ENCODE measurements at regions not wholly inside any gene's neighbourhood (a gene's known extent, or its start where the extent isn't known, plus 50 kb on each side); places are given as distances from the start of the nearest gene placed in this dataset.

DNA sequence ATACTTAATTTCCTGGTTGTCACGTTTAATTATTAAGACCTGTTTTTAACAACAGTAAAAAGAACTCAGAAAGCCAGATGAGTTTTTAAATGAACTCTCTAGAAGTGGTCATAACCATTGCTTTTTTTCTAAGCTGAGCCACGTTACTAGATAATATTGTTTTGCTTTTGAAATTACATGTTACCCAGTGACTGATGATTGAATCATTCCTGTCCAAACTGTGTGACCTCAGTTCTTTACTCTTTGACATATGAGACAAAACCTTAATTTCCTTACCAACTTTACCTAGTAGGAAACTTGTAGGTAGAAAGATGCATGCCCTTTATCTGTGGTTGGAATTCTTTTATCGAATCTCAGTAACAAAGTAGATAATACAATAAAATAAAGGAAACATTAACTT lies 411.7 kb downstream of the SH3GL2 start:
- no peaks in the 10 kb centered on the region for H4K20me1 ChIP-seq (ENCODE audit: control insufficient read depth, extremely low read depth, insufficient read depth, low read length)
- H3K4me3 ChIP-seq (replicated peaks in 1 of 4; ENCODE audit: control extremely low read depth in 1 of 4, insufficient read depth in 1 of 4, low read depth in 3 of 4, low read length in 4 of 4) = no peak overlapping the region
- no peak for DNase-seq (ENCODE audit: low read depth in 2 of 2)
- H3K36me3 ChIP-seq (ENCODE audit: control insufficient read depth, insufficient read depth, low read length) = no peaks in the 10 kb centered on the region
- no peak overlapping the region for H3K9ac ChIP-seq (ENCODE audit: insufficient read depth, low read length)
- H3K4me2 ChIP-seq (ENCODE audit: extremely low read depth, insufficient read depth, low read length) = no peak overlapping the region
- no peaks in the 10 kb centered on the region for H3K9me3 ChIP-seq (ENCODE audit: control insufficient read depth, insufficient read depth, low read depth, low read length)
- H3K27ac ChIP-seq (ENCODE audit: insufficient read depth, low read length) = no peak overlapping the region
- H3K79me2 ChIP-seq (ENCODE audit: control insufficient read depth, insufficient read depth, low read length) = no peaks in the 10 kb centered on the region
- no peak overlapping the region for H2AFZ ChIP-seq (ENCODE audit: low read length)
- H3K27me3 ChIP-seq (ENCODE audit: control insufficient read depth, insufficient read depth, low read length) = no peaks in the 10 kb centered on the region
- TF ChIP-seq, protein P1, sequence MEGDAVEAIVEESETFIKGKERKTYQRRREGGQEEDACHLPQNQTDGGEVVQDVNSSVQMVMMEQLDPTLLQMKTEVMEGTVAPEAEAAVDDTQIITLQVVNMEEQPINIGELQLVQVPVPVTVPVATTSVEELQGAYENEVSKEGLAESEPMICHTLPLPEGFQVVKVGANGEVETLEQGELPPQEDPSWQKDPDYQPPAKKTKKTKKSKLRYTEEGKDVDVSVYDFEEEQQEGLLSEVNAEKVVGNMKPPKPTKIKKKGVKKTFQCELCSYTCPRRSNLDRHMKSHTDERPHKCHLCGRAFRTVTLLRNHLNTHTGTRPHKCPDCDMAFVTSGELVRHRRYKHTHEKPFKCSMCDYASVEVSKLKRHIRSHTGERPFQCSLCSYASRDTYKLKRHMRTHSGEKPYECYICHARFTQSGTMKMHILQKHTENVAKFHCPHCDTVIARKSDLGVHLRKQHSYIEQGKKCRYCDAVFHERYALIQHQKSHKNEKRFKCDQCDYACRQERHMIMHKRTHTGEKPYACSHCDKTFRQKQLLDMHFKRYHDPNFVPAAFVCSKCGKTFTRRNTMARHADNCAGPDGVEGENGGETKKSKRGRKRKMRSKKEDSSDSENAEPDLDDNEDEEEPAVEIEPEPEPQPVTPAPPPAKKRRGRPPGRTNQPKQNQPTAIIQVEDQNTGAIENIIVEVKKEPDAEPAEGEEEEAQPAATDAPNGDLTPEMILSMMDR (conservative IDR thresholded peaks at IDR 0.05 in 1 of 2, IDR thresholded peaks at IDR 0.05 in 1 of 2; ENCODE audit: low read depth in 1 of 2, low read length in 2 of 2) = no peak
- TF ChIP-seq EZH2 (IDR thresholded peaks at IDR 0.05; ENCODE audit: low read length, missing control alignments) = no peak
- H3K4me1 ChIP-seq (ENCODE audit: control insufficient read depth, extremely low read depth, insufficient read depth, low read length) = no peaks in the 10 kb centered on the region

DNA sequence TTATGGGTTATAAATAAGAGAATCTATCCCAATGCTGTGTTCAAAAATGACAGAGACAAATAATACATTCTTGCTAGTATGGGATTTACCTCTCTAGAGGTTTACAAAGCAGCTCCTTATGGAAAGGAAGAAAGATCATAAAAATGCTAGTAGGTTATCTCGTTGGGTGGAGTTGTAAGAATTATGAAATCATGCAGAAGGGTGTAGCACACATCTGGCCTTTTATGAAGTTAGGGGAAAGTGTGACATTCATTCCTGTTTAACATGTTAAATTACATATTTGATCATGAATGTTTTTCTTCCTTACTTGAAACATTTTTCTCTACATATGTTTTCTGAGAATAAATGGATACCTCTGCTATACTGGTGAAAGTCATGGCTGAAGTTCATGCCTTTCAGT lies 414.2 kb downstream of the SH3GL2 start:
- no peak for DNase-seq (ENCODE audit: low read depth in 2 of 2)
- Histone ChIP-seq H3K27me3 (ENCODE audit: control insufficient read depth, insufficient read depth, low read length) (no peaks in the 10 kb centered on the region), H3K9ac (ENCODE audit: insufficient read depth, low read length) (no peak overlapping the region), H4K20me1 (ENCODE audit: control insufficient read depth, extremely low read depth, insufficient read depth, low read length) (no peaks in the 10 kb centered on the region), H3K4me2 (ENCODE audit: extremely low read depth, insufficient read depth, low read length) (no peak overlapping the region), H3K9me3 (ENCODE audit: control insufficient read depth, insufficient read depth, low read depth, low read length) (no peaks in the 10 kb centered on the region), H3K4me3 (replicated peaks in 1 of 4; ENCODE audit: control extremely low read depth in 1 of 4, insufficient read depth in 1 of 4, low read depth in 3 of 4, low read length in 4 of 4) (no peak overlapping the region), H3K4me1 (ENCODE audit: control insufficient read depth, extremely low read depth, insufficient read depth, low read length) (no peaks in the 10 kb centered on the region), H3K27ac (ENCODE audit: insufficient read depth, low read length) (no peak overlapping the region), H3K79me2 (ENCODE audit: control insufficient read depth, insufficient read depth, low read length) (no peaks in the 10 kb centered on the region), H3K36me3 (ENCODE audit: control insufficient read depth, insufficient read depth, low read length) (no peaks in the 10 kb centered on the region), H2AFZ (ENCODE audit: low read length) (no peak overlapping the region)
- TF ChIP-seq, protein P1 (conservative IDR thresholded peaks at IDR 0.05 in 1 of 2, IDR thresholded peaks at IDR 0.05 in 1 of 2; ENCODE audit: low read depth in 1 of 2, low read length in 2 of 2) = no peak
- TF ChIP-seq EZH2 (IDR thresholded peaks at IDR 0.05; ENCODE audit: low read length, missing control alignments) = no peak

DNA sequence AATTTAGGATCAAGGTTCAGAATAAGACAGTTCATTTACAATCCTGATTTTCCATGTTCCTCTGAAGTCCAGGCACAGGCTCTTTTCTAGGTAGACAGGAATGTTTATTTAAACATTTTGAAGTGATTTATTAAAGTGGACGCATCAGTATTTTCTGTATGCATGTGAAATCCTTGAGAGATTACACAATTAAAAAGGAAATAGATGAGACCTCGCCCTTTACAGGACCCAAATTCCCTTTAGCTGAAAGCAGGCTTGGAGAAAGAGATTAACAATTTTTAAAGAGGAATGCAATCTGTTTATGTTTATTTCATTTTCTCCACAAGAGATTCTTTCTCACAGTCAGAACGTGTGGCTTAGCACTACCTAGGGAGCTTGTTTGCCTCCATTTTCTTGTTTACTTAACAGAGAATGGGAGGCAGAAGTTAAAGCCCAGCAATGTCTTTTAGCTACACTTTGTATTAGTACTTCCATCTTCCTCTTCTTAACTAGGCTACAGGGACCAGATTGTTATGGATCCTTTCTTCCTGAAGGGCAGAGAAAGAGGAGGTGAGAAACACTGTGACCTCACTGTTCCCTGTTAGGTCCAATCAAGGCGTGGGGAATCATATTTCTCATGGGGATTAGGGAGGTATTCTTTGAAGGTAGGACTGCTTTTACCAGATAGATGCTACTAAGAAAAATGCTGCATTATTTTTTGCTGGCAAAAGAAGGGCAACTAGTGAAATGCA lies 416.0 kb downstream of the SH3GL2 start:
- no peak for TF ChIP-seq EZH2 (IDR thresholded peaks at IDR 0.05; ENCODE audit: low read length, missing control alignments)
- TF ChIP-seq, protein P1 (conservative IDR thresholded peaks at IDR 0.05 in 1 of 2, IDR thresholded peaks at IDR 0.05 in 1 of 2; ENCODE audit: low read depth in 1 of 2, low read length in 2 of 2) = no peak
- Histone ChIP-seq H3K4me3 (replicated peaks in 1 of 4; ENCODE audit: control extremely low read depth in 1 of 4, insufficient read depth in 1 of 4, low read depth in 3 of 4, low read length in 4 of 4) (no peak overlapping the region), H3K79me2 (ENCODE audit: control insufficient read depth, insufficient read depth, low read length) (no peaks in the 10 kb centered on the region), H3K9me3 (ENCODE audit: control insufficient read depth, insufficient read depth, low read depth, low read length) (no peaks in the 10 kb centered on the region), H3K4me2 (ENCODE audit: extremely low read depth, insufficient read depth, low read length) (no peak overlapping the region), H3K4me1 (ENCODE audit: control insufficient read depth, extremely low read depth, insufficient read depth, low read length) (no peaks in the 10 kb centered on the region), H3K27me3 (ENCODE audit: control insufficient read depth, insufficient read depth, low read length) (no peaks in the 10 kb centered on the region), H3K27ac (ENCODE audit: insufficient read depth, low read length) (no peak overlapping the region), H4K20me1 (ENCODE audit: control insufficient read depth, extremely low read depth, insufficient read depth, low read length) (no peaks in the 10 kb centered on the region), H3K9ac (ENCODE audit: insufficient read depth, low read length) (no peak overlapping the region), H3K36me3 (ENCODE audit: control insufficient read depth, insufficient read depth, low read length) (no peaks in the 10 kb centered on the region), H2AFZ (ENCODE audit: low read length) (no peak overlapping the region)
- no peak for DNase-seq (ENCODE audit: low read depth in 2 of 2)
